IMR-90 (cell line): ENCODE measurements at regions not wholly inside any gene's neighbourhood (a gene's known extent, or its start where the extent isn't known, plus 50 kb on each side); places are given as distances from the start of the nearest gene placed in this dataset.

ENCODE experiments used
- ATAC-seq: fragments of 200-7000 bp; cut with Tn5 transposase; 2 replicates; pipeline ENCODE4 v1.9.1; 2020; ENCODE audit warnings: low read depth, mild to moderate bottlenecking, moderate library complexity
- BruUV-seq: library from RNA; stranded (reverse); fragments of 400-500 nt; replicated peaks from 2 replicates; lab custom pipeline; 2021; lab: Mats Ljungman, UMichigan
- CTCF ChIA-PET: fragments of 300-600 bp; formaldehyde crosslinking; extraction: SDS; loops from one replicate; lab custom pipeline; 2021; ENCODE audit warnings: antibody characterized with exemption; lab: Yijun Ruan, JAX
- POLR2A ChIA-PET: fragments of 300-600 bp; sonication (Branson Sonifier 250); formaldehyde crosslinking; loops from one replicate; lab custom pipeline; 2022; ENCODE audit warnings: antibody characterized with exemption; ENCODE audit not compliant: unreplicated experiment; lab: Charles Lee
- DNase-seq: peaks from one replicate; pipeline ENCODE4 v3.0.0; 2013
- H2AFZ ChIP-seq: replicated peaks from 2 replicates; pipeline ENCODE3; 2013; ENCODE audit warnings: low read length, mild to moderate bottlenecking; ENCODE audit not compliant: poor library complexity
- H2AK5ac ChIP-seq: 2 replicates; pipeline ENCODE4 v1.6.1; 2013; ENCODE audit warnings: low read depth, low read length, inconsistent platforms
- H2AK9ac ChIP-seq: replicated peaks from 2 replicates; pipeline ENCODE3; 2013; ENCODE audit warnings: mild to moderate bottlenecking, low read depth, low read length, moderate library complexity; ENCODE audit not compliant: poor library complexity
- H2BK120ac ChIP-seq: 2 replicates; pipeline ENCODE4 v1.6.1; 2013; ENCODE audit warnings: low read depth, low read length, inconsistent platforms
- H2BK15ac ChIP-seq: 3 replicates; pipeline ENCODE4 v1.6.1; 2013; ENCODE audit warnings: low read depth, low read length, inconsistent platforms
- H2BK20ac ChIP-seq: 2 replicates; pipeline ENCODE4 v1.6.1; 2013; ENCODE audit warnings: low read depth, mild to moderate bottlenecking, inconsistent platforms, low read length, moderate library complexity
- H2BK5ac ChIP-seq: 2 replicates; pipeline ENCODE4 v1.6.1; 2013; ENCODE audit warnings: mild to moderate bottlenecking, low read depth, low read length, inconsistent platforms; ENCODE audit not compliant: poor library complexity, severe bottlenecking
- H3K14ac ChIP-seq: replicated peaks from 2 replicates; pipeline ENCODE4 v1.6.1; 2013; ENCODE audit warnings: low read depth, low read length, inconsistent platforms
- H3K18ac ChIP-seq: 2 replicates; pipeline ENCODE4 v1.6.1; 2013; ENCODE audit warnings: low read depth, low read length, control low read depth
- H3K23ac ChIP-seq: 2 replicates; pipeline ENCODE4 v1.6.1; 2013; ENCODE audit warnings: low read depth, low read length, inconsistent platforms
- H3K27ac ChIP-seq: 2 replicates; pipeline ENCODE4 v1.5.1; 2013; ENCODE audit warnings: mild to moderate bottlenecking, control low read depth, low read length; ENCODE audit not compliant: insufficient read depth
- H3K27me3 ChIP-seq: 2 replicates; pipeline ENCODE4 v1.6.1; 2013; ENCODE audit warnings: low read length; ENCODE audit not compliant: control insufficient read depth, insufficient read depth
- H3K36me3 ChIP-seq: 2 replicates; pipeline ENCODE4 v1.6.1; 2013; ENCODE audit warnings: low read length, mixed read lengths; ENCODE audit not compliant: control insufficient read depth, insufficient read depth
- H3K4ac ChIP-seq: 2 replicates; pipeline ENCODE4 v1.6.1; 2013; ENCODE audit warnings: low read depth, low read length, inconsistent platforms
- H3K4me1 ChIP-seq: 2 replicates; pipeline ENCODE4 v1.6.1; 2013; ENCODE audit warnings: low read length, mixed read lengths; ENCODE audit not compliant: control insufficient read depth, insufficient read depth
- H3K4me2 ChIP-seq: 2 replicates; pipeline ENCODE4 v1.6.1; 2013; ENCODE audit warnings: low read depth, mild to moderate bottlenecking, control low read depth, low read length, moderate library complexity
- H3K4me3 ChIP-seq: 2 replicates; pipeline ENCODE4 v1.5.1; 2013; ENCODE audit warnings: low read depth, mild to moderate bottlenecking, control low read depth, low read length, moderate library complexity; ENCODE audit not compliant: insufficient read depth
- H3K56ac ChIP-seq: 2 replicates; pipeline ENCODE4 v1.6.1; 2013; ENCODE audit warnings: low read length, inconsistent platforms; ENCODE audit not compliant: insufficient read depth; ENCODE audit errors: extremely low read depth
- H3K79me1 ChIP-seq, 2 experiments: 2 replicates each; pipeline ENCODE4 v1.6.1; 2013; ENCODE audit warnings: low read length in 2 of 2, inconsistent platforms in 1 of 2, low read depth in 1 of 2
- H3K9ac ChIP-seq: 2 replicates; pipeline ENCODE4 v1.6.1; 2013; ENCODE audit warnings: low read depth, low read length, control low read depth
- H3K9me1 ChIP-seq: 2 replicates; pipeline ENCODE4 v1.6.1; 2013; ENCODE audit warnings: low read length, inconsistent platforms; ENCODE audit not compliant: insufficient read depth
- H3K9me3 ChIP-seq: 2 replicates; pipeline ENCODE4 v1.6.1; 2013; ENCODE audit warnings: low read length; ENCODE audit not compliant: control insufficient read depth, insufficient read depth
- H4K20me1 ChIP-seq: 2 replicates; pipeline ENCODE4 v1.6.1; 2013; ENCODE audit warnings: low read length, inconsistent platforms; ENCODE audit not compliant: insufficient read depth
- H4K5ac ChIP-seq: 2 replicates; pipeline ENCODE4 v1.6.1; 2013; ENCODE audit warnings: mild to moderate bottlenecking, low read depth, low read length, control low read depth
- H4K8ac ChIP-seq, 2 experiments: 2 replicates each; pipeline ENCODE4 v1.6.1; 2013; ENCODE audit warnings: low read depth in 2 of 2, low read length in 2 of 2, control low read depth in 1 of 2, inconsistent platforms in 1 of 2
- H4K91ac ChIP-seq: 2 replicates; pipeline ENCODE4 v1.6.1; 2013; ENCODE audit warnings: low read depth, low read length, inconsistent platforms; ENCODE audit not compliant: insufficient read depth
- CEBPB ChIP-seq: IDR thresholded peaks from 2 replicates; pipeline ENCODE4 v1.6.1; 2012; ENCODE audit warnings: low read depth, low read length, improper control_type of control experiment
- CHD1 ChIP-seq: IDR thresholded peaks from 2 replicates; pipeline ENCODE4 v1.6.1; 2012; ENCODE audit warnings: low read depth, low read length, improper control_type of control experiment
- FOS ChIP-seq: fragments of 150-350 bp; IDR thresholded peaks from 2 replicates; pipeline ENCODE4 v1.6.1; 2016; ENCODE audit warnings: low read depth, low read length
- MAZ ChIP-seq: IDR thresholded peaks from 2 replicates; pipeline ENCODE4 v1.6.1; 2012; ENCODE audit warnings: low read depth, mild to moderate bottlenecking, low read length, improper control_type of control experiment, moderate library complexity, borderline replicate concordance
- MXI1 ChIP-seq: IDR thresholded peaks from 2 replicates; pipeline ENCODE4 v1.6.1; 2012; ENCODE audit warnings: low read depth, mild to moderate bottlenecking, low read length, moderate library complexity, borderline replicate concordance
- NFE2L2 ChIP-seq: fragments of 150-350 bp; IDR thresholded peaks from 2 replicates; pipeline ENCODE4 v1.6.1; 2016; ENCODE audit warnings: low read depth, mild to moderate bottlenecking, low read length
- POLR2A ChIP-seq: IDR thresholded peaks from 2 replicates; pipeline ENCODE4 v1.6.1; 2012; ENCODE audit warnings: mild to moderate bottlenecking, low read depth, low read length
- RAD21 ChIP-seq: IDR thresholded peaks from 2 replicates; pipeline ENCODE4 v1.6.1; 2012; ENCODE audit warnings: low read length, improper control_type of control experiment
- RCOR1 ChIP-seq: IDR thresholded peaks from 2 replicates; pipeline ENCODE4 v1.6.1; 2012; ENCODE audit warnings: mild to moderate bottlenecking, low read length, improper control_type of control experiment; ENCODE audit not compliant: insufficient replicate concordance
- RFX5 ChIP-seq: IDR thresholded peaks from 2 replicates; pipeline ENCODE4 v1.8.0; 2012; ENCODE audit warnings: low read depth, mild to moderate bottlenecking, low read length, moderate library complexity
- WGBS, 2 experiments: methylation state at CpG; one replicate each; pipeline versions ENCODE4 v1.1.5 to v1.1.7; 2013; ENCODE audit warnings: missing lambda C conversion rate in 2 of 2; ENCODE audit not compliant: insufficient read length in 1 of 2; ENCODE audit errors: extremely low coverage in 2 of 2; 5-methylcytosine and 5-hydroxymethylcytosine counted together
- dilution Hi-C: fragments of 300-500 bp; cut with HindIII; formaldehyde crosslinking; loops from one replicate; pipeline ENCODE4 v1.14.3; 2018; ENCODE audit warnings: low sequenced_read_pairs; ENCODE audit not compliant: unreplicated experiment
- in situ Hi-C: fragments of 300-500 bp; cut with MboI; formaldehyde crosslinking; loops from 3 replicates; pipeline ENCODE4 v1.14.3; 2019; ENCODE audit warnings: low sequenced_read_pairs, inconsistent platforms, mixed read lengths
- intact Hi-C: fragments of 100-400 bp; cut with micrococcal nuclease; formaldehyde crosslinking; loops from 2 replicates; pipeline ENCODE4 v1.10.0; 2022
- TF ChIP-seq, protein P1 (sequence below): fragments of 150-350 bp; IDR thresholded peaks from 2 replicates; pipeline ENCODE4 v1.6.1; 2016; ENCODE audit warnings: low read depth, mild to moderate bottlenecking, low read length, moderate library complexity, borderline replicate concordance
- TF ChIP-seq, protein P2 (sequence below): fragments of 150-350 bp; IDR thresholded peaks from 2 replicates; pipeline ENCODE4 v1.6.1; 2017; ENCODE audit warnings: mild to moderate bottlenecking, antibody characterized with exemption, low read length, low read depth

DNA sequence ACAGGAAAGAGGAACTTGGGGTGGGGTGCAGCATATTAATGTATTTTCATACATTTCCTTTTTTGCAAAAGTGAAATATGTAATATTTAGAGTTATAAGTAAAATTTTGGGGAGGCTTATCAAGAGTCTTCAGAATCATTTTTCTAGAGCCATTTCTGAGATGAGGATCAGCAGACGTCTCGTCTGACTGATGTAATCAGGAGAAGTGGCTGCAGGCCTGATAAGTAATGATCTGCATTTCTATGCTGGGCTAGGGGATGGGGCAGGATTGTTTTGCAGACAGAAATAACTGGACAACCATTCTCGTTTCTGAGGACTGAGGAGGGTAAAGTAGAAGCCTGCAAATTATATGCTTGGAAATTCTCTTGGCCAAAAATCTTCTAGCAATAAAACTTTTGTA, 89.2 kb upstream of the ARGLU1 start:
- intact Hi-C loops = no loop called here

More for the DNA sequence above, 89.2 kb upstream of the ARGLU1 start:
- Histone ChIP-seq H3K23ac (no peak overlapping the region), H2BK15ac (no peak overlapping the region), H3K4me2 (no peak overlapping the region), H2BK20ac (no peak overlapping the region), H3K14ac (no peak overlapping the region), H4K8ac (no peak overlapping the region), H3K27ac (no peak overlapping the region), H3K18ac (no peak overlapping the region), H3K9ac (no peak overlapping the region), H2AFZ (no peak overlapping the region), H2BK5ac (no peak overlapping the region), H2AK9ac (no peak overlapping the region), H4K91ac (no peak overlapping the region), H3K36me3 (no peaks in the 10 kb centered on the region), H3K27me3 (no peaks in the 10 kb centered on the region; the same call in 1 of the 2 replicates), H3K4me1 (no peaks in the 10 kb centered on the region), H3K4ac (no peak overlapping the region), H3K4me3 (no peak overlapping the region), H2BK120ac (no peak overlapping the region), H3K9me3 (no peaks in the 10 kb centered on the region), H4K20me1 (no peaks in the 10 kb centered on the region), H2AK5ac (no peak overlapping the region), H3K9me1 (no peaks in the 10 kb centered on the region), H4K5ac (no peak overlapping the region), H3K56ac (no peak overlapping the region), H3K79me1 (no peaks in the 10 kb centered on the region)
- DNase-seq (no peak), ATAC-seq (no peak)
- dilution Hi-C loops (no loop called here), in situ Hi-C loops (no loop called here)
- no CpG with 5 or more reads among the region's 3 CpGs for WGBS, 2 experiments
- TF ChIP-seq MXI1 (no peak), POLR2A (no peak), MAZ (no peak), RAD21 (no peak), NFE2L2 (no peak), RCOR1 (no peak), CHD1 (no peak), RFX5 (no peak), FOS (no peak), CEBPB (no peak)
- TF ChIP-seq, protein P1, sequence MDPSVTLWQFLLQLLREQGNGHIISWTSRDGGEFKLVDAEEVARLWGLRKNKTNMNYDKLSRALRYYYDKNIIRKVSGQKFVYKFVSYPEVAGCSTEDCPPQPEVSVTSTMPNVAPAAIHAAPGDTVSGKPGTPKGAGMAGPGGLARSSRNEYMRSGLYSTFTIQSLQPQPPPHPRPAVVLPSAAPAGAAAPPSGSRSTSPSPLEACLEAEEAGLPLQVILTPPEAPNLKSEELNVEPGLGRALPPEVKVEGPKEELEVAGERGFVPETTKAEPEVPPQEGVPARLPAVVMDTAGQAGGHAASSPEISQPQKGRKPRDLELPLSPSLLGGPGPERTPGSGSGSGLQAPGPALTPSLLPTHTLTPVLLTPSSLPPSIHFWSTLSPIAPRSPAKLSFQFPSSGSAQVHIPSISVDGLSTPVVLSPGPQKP = no peak
- TF ChIP-seq, protein P2, sequence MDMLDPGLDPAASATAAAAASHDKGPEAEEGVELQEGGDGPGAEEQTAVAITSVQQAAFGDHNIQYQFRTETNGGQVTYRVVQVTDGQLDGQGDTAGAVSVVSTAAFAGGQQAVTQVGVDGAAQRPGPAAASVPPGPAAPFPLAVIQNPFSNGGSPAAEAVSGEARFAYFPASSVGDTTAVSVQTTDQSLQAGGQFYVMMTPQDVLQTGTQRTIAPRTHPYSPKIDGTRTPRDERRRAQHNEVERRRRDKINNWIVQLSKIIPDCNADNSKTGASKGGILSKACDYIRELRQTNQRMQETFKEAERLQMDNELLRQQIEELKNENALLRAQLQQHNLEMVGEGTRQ = no peak
- BruUV-seq = no TSS peak
- ChIA-PET CTCF (no interaction called here), POLR2A (interaction anchor here (0.5 kb wide), 1 partner anchor 72 kb away, joined by 24 read pairs; no protein-coding TSS in a partner anchor)
